HG03064 (cell line): ENCODE measurements at regions not wholly inside any gene's neighbourhood (a gene's known extent, or its start where the extent isn't known, plus 50 kb on each side); places are given as distances from the start of the nearest gene placed in this dataset.
"Not testable (repeated sequence)": the region's sequence is repeated elsewhere in the genome, so short reads cannot be mapped to it uniquely, and the experiment has no call there.

ENCODE experiments used
- ATAC-seq: cut with Tn5 transposase; IDR thresholded peaks from one replicate; pipeline ENCODE4 v1.9.1; 2021; ENCODE audit warnings: low read depth; ENCODE audit not compliant: unreplicated experiment

DNA sequence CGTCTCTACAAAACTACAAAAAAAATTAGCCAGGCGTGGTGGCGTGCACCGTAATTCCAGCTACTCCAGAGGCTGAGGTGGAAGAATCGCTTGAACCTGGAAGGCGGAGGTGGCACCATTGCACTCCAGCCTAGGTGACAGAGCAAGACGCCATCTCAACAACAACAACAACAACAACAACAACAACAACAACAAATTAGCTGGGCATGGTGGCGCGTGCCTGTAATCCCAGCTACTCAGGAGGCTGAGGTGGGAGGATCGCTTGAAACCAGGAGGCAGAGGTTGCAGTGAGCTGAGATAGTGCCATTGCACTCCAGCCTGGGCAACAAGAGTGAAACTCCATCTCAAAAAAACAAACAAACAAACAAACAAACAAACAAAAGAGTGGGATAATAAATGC lies 219.9 kb upstream of the SGK1 start:
- ATAC-seq: not testable (repeated sequence)

DNA sequence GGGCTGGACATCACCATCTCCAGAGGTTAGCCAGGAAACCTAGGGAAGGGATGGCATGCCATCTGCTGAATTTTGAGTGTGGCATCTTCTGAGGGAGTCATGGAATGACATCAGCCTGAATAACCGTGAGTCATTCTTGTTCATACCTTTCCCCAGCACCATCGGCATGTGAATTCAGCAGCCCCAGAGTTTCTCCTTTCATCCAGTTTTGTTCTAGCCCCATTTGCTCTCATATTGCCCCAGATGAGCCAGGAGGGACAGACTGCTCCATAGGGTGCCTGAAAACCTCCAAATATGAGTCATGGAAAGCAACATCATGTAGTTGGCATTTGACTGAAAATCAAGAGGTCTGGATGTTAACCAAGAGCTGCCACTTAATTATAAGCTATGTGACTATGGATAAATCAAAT lies 219.2 kb upstream of the SGK1 start:
- no peak for ATAC-seq

DNA sequence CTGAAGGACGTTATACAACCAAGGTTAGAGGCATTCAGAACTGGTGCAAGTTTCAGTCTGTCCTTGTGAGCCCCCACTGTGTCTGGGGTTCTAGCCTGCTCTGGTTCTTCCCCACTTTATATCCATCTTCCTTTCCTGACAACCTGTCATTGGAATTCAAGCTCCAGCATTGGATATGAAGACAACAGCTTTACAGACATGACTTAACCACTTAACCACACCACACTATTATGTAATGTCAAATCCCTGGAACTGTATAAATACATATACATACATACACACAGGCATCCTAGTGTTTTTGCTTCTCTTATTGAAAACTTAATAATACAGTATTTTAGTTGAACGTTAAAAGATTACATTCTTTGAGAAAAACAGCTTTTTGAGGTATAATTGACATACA lies 217.9 kb upstream of the SGK1 start:
- ATAC-seq: no peak

DNA sequence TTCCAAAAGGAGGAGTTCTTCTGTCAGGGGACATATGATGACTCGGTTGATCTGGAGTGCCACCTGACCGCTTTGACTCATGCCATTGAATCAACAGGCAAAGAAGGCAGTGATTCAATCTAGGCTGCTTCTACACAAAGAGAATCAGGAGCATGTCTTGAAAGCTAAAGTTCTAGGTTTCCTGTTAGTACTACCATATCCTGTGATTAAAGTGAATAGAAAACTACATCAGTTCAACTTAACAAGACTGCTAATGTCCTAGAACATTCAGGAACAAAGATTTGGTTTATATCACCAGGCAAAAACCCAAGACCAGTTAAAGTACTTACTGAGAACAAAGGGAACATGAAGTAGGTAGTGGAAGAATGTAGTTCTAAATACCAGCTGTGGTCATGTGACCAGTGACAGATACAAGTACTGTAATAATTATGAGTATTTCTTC lies 216.8 kb upstream of the SGK1 start:
- ATAC-seq: no peak

DNA sequence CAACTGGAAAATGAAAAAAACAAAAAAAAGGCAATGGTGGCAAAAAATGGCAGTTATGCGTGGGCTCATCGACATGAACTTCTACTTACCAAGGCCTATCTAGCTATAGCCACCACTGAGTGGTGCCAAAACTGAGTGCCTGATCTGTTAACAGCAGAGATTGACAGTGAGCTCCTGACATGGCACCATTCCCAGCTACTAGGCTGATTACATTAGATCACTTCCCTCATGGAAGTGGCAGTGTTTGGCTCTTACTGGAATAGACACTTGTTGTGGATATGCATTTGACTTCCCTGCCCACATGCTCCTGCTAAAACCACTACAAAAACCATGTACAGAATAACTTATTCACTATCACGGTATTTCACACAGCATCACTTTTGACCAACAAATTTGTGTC lies 216.1 kb upstream of the SGK1 start:
- ATAC-seq: no peak

DNA sequence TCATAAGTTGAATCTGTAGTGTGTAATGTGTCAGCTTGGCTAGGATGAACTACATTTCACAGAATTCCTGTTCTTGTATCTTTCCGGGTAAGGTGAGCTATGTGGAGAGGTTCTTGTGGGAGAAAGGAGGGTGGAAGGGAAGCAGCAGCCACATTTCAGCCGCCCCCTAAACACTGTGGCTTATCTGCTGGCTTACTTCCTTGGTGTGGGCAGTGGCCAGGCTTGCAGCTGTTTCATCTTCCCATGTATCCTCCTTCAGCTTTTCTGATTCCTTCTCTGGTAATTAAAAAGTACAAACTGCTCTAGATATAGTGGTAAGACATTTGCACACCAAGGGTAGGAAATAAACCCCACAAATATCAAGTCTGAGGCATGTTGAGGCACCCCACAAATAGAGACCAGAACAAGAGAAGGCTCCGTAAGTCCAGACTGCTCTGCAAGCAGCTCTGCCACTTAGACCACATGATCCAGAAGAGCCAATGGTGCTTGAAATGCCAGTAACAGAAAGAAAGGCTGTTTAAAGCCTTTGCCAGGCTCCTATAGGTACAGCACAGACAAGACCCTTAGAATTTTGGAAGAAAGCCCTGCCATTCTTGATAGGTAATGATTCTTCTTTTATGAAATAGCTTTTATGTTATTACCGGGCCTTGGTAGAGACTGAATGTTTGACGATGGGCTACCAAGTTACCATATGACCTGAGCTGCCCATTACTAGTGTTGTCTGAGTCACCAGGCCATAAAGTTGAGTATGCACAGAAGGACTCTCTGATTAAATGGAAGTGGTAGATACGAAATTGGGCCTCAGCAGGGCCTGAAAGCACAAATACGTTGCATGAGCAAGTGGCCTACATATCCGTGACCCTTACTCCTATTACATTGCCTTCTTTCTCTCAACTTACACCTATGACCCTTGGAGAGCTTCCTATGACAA lies 215.0 kb upstream of the SGK1 start:
- no peak for ATAC-seq

DNA sequence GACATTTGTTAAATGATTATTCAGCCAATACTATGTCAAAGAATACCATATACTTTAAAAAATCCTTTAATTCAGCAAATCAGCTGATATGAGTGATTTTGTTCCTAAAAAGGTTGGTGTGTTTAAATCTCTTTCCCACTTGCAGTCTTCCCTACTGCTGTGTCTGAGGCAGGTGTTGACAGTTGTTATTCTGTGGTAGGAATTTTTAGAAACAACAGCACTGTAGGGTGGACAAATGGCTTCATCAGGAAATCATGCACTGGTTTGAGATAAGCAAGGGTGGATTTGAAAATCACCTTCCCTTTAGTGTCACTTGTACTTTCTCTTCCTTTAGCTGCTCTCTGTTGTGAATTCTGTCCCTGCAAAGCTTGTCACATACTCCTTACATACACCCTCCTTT lies 213.7 kb upstream of the SGK1 start:
- no peak for ATAC-seq

DNA sequence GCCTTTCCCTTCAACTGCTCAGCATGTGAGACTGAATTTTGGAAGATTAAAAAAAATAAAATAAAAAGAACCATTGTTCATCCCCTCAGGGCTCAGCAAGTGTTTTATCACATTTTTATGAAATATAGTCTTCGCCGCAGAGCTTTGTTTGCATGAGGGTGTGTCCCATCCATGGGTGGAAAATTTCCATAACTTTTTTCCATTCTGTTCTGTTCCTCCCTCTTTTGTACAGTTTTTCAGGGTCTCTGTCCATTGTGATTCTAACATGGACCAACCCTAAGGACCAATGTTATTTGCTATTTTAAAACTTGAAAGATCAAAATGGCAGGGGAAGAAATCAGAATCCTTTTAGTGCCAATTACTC lies 213.3 kb upstream of the SGK1 start:
- no peak for ATAC-seq

DNA sequence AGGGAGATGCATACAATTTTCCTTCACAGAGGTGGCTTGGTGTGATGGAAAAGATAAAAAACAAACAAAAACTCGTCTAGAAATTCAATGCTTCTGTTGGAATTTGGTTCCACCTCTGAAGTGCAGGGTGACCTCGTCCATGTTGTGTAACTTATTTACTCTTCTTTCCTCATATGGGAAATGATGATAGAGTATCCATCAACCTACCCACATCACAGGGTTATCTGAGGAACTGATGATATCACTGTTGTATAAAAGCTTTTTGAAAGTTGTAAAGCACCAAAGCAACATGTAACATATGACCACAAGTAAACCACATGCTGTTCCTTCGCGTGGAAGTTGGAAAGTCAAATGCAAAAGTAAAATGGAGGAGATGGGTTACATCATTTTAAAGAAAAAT lies 212.0 kb upstream of the SGK1 start:
- ATAC-seq: no peak

DNA sequence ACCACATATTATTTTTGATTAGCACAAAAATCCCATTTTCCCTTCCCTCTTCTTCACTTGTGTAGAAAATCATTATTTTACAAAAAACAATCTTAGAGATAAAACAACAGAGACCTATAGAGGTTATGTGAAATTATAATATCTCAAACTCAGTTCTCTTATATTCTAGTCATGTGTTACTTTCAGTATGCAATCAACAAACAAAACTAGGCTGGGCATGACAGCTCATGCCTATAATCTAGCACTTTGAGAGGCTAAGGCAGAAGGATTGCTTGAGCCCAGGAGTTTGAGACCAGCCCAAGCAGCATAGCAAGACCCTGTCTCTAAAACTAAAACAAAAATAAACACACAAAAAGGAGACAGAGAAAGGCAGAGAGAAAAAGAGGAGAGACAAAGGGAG lies 211.4 kb upstream of the SGK1 start:
- no peak for ATAC-seq

DNA sequence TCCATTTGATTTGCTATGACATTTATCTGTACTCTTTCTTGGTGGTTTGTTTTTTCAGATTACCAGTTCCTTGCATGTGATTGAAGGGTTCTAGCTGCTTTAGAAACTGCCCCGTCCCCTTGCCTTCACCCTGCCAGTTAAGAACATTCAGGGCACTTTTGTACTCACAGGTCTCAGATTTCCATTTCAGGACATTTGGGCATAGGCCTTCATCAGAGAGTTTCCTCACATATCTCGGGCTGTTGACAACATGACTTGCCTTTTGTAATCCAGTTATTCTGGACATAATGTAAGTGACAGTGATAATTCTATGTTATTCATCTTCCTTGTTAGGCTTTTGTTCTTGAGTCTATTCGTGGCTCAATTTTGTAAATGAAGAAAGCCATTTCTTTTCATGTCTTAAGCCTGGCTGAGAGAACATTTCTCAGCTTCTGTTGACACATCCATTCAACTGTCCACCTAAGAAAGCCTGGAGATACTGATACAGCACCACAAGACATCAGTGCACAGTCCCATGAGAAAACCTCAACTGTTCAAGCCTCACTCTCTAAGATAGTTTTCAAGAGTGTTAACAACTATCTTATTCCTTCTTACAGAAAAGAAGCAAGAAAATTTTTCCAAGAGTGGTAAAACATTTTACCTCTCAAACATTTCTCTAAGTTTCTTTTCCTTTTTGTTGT lies 209.3 kb upstream of the SGK1 start:
- no peak for ATAC-seq

DNA sequence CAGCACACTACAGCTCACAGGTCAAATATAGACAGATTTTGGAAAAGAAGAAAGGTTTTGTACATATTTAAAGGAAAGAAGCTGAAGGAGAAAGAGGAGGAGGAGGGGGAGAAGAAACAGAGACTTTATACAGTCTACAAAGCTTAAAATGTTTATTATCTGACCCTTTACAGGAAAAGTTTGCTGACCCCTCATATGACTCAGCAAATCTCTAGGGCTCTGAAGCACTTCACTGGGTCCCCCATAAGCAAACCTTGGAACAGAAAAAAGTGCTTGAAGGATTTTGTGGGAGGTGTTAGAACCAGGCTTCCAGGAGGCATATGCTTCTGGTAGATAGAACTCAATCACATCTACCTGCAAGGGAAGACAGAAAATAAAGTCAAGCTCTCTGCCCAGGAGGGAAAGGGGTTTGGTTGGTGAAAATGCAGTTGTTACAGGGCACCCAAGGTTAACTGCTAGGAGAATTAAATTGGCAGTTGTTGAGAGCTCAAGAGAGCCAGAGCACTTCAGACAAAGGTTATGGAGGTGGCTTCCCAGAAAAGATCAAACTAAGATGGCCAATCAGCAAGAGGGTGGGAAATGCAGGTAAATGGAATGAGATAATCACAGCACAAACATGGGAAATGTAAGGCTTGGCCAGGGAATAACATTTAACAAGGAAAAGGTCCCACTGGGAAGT lies 207.4 kb upstream of the SGK1 start:
- ATAC-seq: no peak

DNA sequence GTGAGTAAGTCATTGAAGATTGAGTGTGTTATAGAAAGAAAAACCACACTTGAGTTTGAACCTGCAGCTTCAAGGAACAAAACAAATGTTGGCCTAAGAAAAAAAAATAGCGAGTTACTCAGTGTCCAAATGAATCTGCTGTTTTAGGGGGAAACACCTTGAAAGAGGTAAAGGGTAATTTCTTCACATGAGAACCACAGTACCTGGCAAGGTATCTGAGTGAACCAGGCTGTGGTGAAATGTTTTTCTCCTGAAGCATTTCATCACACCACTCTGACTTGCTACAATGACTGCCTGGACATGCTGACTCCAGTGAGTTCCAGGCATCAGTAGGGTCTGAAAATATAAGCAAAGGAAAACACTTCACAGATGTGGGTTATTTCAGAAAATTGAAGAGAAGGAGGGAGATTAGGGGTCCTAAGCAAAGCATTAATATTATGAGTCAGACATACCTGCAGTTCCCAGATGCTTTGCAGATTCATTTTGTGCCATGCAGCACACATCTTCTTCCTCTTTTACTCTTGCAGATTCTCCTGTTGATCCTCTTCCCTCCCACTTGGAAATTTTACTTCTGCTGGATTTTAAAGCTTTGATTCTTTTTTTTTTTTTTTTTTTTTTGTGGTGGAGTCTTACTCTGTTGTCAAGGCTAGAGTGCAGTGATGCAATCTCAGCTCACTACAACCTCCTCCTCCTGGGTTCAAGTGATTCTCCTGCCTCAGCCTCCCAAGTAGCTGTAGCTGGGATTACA lies 206.2 kb upstream of the SGK1 start:
- no peak for ATAC-seq

DNA sequence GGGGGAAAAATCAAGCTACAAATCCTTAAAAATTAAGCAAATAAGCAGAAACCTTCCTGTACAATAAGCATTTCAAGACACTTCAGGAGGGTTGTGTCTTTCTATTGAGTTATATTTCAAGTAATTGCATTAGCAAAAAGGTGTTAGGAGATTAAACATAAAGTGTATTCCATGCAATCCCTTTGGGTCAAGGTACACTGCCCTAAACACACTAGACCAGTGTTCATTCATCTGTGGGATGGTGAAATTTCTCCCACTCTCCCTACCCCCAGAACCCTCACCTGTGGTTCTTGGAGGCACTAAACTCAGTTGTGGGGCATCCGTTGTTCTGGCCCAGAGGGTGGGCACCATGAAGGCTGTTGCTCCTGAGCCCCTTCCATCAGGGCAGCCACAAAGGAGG lies 205.1 kb upstream of the SGK1 start:
- ATAC-seq: no peak

DNA sequence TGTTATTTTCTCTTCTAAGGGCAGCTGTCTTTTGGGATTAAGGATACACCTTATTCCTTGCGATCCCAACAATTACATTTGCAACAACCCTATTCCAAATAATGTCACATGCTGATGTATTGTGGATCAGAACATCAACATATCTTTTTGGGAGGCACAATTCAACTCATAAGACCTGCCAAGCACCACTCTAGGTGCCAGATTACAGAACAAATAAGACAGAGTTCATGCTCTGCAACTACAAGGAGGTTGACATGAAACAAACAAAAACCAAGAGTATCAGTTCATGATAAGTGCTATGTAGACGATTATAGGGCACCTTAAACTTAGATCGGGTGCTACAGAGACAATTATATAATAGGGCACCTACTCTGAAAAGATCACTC lies 203.2 kb upstream of the SGK1 start:
- ATAC-seq: no peak

DNA sequence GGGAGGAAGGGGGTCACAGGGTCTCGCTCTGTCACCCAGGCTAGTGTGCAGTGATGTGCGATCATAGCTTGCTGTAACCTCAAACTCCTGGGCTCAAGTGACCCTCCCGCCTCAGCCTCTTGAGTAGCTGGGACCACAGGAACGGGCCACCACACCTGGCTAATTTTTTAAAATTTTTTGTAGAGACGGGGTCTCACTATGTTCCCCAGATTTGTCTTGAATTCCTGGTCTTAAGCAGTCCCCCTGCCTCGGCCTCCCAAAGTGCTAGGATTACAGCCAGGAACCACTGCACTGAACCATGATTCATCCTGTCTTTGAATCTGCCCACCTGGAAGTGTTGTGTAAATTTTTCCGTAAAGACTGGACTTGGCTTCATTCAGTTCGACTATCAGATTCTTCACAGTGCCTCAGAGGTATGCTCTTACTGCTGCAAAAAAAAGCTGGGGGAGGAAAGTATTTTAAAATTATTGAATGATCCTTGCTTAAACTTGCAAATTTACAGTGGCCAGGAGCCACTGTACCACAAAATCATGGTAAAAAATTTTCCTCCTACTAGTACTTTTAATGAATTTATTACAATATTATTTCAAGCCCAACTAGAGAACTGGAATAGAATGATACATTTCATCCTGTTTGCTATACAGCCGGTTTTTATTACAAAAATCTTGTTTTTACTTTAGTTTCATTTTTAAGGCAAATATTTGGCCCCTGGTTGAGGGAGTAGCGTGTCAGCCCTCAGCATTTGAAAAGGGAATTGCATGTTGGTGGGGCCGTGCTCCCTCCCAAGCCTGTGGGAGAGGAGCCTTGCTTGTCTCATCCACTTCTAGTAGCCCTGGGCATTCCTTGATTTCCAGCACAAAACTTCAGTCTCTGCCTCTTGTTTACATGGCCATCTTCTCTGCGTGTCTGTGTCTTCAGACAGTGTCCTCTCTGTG lies 202.5 kb upstream of the SGK1 start:
- no peak for ATAC-seq

DNA sequence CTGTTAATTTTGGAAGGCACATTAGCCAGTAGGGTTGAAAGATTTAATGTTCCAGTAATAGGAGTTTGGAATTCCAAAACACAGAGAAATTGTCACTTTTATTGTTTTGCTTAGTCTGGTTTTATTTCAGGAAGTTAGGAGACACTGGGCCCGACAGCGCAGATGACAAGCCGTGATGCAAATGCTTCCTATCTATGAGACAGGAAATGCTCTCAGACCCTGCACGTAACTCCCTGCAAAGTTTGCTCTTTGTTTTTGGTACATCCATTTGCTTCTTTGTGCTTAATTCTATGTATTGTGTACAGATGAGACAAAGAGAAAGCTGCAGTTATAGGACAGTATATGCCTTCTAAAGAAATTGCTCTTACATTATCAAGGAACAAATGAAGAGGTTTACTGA lies 201.6 kb upstream of the SGK1 start:
- ATAC-seq: no peak

DNA sequence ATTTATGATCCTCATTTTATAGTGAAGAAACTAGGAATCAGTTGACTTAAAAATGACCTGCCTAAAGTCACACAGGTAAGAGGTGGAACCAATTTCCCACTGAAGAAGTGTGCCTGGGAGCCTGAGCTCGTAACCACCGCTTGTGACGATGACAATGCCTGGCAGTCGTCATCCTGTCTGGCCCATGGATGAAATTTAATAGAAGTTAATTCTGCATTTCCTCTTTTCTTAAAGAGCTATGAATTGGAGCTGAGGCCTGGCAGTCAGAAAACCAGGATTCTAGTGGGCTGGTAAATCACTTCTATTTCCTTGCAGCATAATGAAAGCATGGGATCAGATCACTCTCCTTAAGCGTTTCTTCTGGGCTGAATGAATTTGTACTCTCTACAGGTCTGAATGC lies 200.0 kb upstream of the SGK1 start:
- ATAC-seq: no peak

DNA sequence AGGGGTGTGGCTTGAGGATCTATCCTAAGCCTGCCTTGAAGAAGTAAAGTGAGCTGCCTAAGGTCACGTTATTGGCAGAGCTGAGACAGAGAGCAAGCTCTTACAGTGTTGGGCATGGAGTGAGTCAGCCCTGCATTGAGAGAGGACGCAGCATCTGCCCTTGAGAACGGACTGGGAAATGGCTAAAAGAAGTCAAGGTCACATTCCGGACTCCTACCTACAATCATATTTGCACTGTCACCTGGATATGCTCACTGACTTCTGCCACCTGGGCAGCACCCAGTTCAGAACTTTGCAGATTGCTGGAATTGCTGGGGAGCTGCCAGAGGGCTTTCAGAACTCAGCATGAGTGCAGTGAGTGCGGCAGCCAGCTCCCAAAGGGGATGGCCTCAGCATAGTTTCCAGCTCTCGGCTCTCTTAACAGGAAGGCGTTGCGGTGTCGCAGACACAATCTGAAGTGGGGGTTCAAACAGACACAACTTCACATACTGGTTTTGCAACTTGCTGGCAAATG lies 199.3 kb upstream of the SGK1 start:
- no peak for ATAC-seq

DNA sequence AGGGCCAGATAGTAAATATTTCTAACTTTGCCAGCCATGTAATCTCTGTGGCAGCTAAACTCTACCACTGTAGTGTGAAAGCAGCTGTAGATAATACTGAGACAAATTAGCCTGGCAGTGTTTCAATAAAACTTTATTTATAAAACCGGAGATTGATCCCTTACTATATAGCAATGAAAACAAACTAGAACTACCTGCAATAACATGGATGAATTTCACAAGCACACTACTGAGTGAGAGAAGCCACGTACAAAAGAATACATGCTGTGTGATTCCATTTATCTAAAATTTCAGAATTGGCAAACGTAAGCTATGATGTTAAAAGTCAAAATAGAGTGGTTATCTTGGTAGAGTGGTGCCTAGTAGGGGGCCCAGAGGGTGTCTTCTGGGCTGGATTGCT lies 198.7 kb upstream of the SGK1 start:
- no peak for ATAC-seq
